Activated T-cell treated with anti-CD3 and anti-CD28 coated beads, Interleukin-2, amount 50 U/mL, for 1 hour (primary cell): ENCODE measurements at regions not wholly inside any gene's neighbourhood (a gene's known extent, or its start where the extent isn't known, plus 50 kb on each side); places are given as distances from the start of the nearest gene placed in this dataset.
"Not testable (repeated sequence)": the region's sequence is repeated elsewhere in the genome, so short reads cannot be mapped to it uniquely, and the experiment has no call there.

Experiments
- DNase-seq: peaks from one replicate; pipeline ENCODE4 v3.0.0-alpha.2; 2020

GRCh38 chr21:31530897-31531705 is 128.4 kb upstream of the SOD1 start:
- DNase-seq = no peak

GRCh38 chr21:31530364-31530763 is 129.1 kb upstream of the SOD1 start:
- no peak for DNase-seq

- no peak for DNase-seq
Measured at GRCh38 chr21:31529406-31529805, 130.1 kb upstream of the SOD1 start.

DNA sequence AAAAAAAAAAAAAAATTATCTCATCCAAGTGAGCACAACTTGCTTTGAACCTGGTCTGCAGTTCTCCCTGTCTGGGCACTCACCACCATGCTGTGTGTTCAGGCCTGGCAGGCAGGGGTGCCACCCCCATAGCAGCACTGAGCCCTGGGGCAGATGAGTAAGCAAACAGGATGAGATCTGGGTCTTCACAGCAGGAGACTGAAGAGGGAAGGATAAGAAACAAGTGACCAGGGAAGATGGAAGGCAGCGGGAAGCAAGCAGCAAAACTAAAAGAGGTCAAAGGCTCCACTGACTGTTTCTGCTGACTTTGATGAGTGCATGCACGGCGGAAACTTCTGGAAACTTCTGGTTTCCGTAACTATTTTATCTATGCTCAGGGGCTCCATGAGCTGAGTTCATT is 133.5 kb upstream of the SOD1 start:
- DNase-seq = no peak

GRCh38 chr21:31524140-31524539 is 135.4 kb upstream of the SOD1 start:
- no peak for DNase-seq

DNA sequence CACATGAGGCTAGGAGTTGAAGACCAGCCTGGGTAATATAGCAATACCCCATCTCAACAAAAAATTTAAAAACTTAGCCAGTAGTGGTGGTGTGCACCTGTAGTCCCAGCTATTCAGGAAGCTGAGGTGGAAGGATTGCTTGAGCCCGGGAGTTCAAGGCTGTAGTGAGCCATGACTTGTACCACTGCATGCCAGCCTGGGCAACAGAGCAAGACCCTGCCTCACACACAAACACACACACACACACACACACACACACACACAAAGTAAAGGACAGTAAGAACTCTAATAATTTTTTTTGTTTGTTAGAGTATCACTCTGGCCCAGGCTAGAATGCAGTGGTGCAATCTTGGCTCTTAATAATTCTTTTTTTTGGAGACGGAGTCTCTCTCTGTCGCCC is 138.0 kb upstream of the SOD1 start:
- no peak for DNase-seq

GRCh38 chr21:31520561-31521098 is 138.9 kb upstream of the SOD1 start:
- DNase-seq = no peak

DNA sequence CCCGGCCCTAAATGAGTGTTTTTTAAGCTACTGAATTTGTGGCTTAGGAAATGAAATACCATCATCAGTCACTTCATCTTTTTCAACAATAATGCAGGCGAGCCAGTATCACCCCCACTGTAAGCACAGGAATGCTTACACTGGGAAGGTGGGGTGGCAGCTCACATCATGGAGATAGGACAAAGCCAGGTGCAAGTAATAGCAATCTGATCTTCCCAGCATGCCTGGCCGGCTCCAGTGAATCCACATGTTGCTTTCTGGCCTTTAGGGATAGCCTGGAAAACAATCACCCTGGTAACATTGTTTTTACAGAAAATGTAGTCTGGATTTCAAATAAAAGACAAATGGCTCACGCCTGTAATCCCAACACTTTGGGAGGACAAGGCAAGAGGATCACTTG is 140.9 kb upstream of the SOD1 start:
- no peak for DNase-seq

DNA sequence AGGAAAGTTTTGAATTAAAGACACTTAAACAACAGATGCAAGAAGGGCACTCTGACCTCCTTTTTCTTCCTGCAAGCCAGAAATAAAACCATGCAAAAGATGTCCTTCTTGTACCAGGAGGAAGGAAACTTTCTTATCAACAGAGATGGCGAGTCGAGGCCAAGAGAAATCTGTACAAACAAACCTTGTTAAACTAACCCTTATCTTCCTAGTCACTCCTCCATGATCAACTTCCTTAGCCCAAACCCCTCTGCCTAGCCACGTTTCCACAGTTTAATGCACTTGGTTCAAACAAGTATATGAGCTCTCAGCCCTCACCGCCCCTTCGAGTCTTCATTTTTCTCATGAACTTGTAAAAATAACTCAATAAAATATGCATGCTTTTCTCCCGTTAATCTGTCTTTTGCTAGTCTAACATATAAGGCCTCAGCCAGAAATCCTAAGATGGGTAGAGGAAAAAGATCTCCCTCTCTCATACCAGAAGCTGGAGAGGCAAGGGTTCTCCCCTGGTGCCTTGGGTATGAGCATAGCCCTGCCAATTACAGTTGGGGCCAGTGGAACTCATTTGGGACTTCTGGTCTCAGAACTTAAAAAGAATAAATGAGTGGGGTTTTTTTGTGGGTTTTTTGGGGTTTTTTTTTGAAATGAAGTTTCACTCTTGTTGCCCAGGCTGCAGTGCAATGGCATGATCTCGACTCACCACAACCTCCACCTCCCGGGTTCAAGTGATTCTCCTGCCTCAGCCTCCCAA is 141.7 kb upstream of the SOD1 start:
- no peak for DNase-seq

GRCh38 chr21:31515253-31515652 is 144.2 kb upstream of the SOD1 start:
- no peak for DNase-seq

DNA sequence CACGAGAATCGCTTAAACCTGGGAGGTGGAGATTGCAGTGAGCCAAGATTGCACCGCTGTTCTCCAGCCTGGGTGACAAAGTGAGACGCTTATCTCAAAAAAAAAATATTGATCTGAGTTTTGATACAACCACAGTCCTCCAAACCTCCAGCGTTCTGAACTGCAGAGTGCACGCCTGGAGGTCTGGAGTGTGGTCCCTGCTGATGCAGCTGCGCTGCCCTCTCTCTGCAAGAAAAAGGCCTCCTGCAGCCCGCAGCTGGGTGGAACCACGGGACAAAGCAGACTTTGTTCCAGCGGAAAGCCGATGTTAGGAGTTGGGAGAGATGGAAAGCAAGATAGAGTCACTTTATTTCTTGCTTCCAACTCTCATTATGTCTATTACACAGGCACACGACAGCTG is 144.9 kb upstream of the SOD1 start:
- no peak for DNase-seq

DNA sequence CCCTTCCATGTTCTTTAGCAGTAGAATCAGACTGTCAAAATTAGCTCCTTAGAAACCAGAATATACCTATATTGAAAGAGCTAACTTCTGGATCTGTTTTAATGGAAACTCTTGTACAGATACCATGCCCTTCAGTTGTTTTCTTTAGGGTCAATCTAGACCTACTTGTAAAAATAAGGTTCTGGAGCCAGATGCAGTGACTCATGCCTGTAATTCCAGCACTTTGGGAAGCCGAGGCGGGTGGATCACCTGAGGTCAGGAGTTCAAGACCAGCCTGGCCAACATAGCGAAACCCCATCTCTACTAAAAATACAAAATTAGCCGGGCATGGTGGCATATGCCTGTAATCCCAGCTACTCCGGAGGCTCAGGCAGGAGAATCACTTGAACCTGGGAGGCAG is 146.0 kb upstream of the SOD1 start:
- not testable (repeated sequence) for DNase-seq

DNA sequence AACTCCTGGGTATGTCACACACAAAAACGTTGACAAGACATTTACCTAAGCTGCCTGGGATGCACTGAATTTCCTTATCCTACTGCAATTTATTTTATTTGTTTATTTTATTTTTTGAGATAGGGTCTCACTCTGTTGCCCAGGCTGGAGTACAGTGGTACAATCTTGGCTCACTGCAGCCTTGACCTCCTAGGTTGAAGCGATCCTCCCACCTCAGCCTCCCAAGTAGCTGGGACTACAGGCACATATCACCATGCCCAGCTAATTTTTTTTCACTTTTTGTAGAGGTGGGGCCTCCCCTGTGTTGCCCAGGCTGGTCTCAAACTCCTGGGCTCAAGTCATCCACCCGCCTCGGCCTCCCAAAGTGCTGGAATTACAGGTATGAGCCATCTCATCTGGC is 147.5 kb upstream of the SOD1 start:
- not testable (repeated sequence) for DNase-seq

GRCh38 chr21:31511258-31511657 is 148.2 kb upstream of the SOD1 start:
- DNase-seq = no peak

GRCh38 chr21:31509194-31510017 is 150.1 kb upstream of the SOD1 start:
- peak; percentile 71 for DNase-seq

GRCh38 chr21:31505975-31506374 is 153.5 kb upstream of the SOD1 start:
- no peak for DNase-seq

DNA sequence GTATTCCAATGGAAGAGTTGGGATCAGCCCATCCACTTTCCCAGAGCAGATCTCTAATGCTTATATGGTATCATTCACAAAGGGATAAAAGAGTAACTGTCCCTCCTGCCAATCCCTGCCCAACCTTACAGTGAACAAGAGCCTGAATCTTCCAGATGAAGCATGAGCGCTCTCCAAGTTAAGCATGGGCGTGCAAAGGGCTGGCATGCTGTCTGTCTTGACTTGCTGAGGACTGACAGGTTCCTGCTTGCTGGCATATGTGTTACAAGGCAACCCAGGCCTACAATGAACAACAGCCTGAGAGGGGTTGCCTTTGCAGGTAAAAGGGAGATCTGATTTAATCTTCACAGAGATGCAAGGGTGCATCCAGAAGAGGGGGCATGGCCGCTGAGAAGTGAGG is 155.6 kb upstream of the SOD1 start:
- no peak for DNase-seq

GRCh38 chr21:31503467-31503866 is 156.0 kb upstream of the SOD1 start:
- DNase-seq = no peak

- no peak for DNase-seq
Measured at GRCh38 chr21:31502537-31503143, 156.9 kb upstream of the SOD1 start.

DNA sequence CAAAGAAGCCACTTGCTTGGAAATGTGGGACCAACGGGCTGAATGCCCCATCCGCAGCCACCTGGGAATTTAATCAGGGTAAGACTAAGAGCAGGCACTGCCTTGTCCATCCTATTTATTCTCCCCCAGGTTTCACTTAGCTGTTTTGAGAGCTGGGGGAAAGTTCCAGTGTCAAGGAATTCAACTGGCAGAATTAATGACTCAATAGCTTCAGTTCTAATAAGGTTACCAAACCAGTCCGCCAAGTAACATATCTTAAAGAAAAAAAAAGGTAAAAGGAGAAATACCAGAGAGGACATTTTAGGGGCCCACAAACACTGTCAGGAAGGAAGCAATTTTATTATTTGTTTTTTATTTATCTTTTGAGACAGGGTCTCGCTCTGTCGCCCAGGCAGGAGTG is 157.6 kb upstream of the SOD1 start:
- no peak for DNase-seq

DNA sequence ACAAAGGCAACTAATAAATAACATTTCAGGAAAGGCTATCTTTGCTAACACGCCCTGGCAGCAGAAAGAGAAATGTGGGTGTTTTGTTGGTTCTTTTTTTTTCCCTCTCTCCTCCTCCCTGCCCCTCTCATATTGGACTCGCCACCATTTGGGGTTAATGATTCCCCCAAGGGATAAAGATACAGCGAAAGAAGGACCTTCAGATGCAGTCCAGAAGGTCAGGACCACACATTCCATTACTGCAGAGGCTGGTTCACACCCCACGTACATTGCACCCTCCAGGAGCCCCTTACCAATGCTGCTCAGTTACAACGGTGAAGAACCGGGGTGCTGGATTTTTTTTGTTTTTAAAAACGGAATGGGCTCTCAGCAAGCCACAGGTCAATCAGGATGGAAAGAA is 156.9 kb upstream of the TIAM1 start:
- no peak for DNase-seq

- DNase-seq = no peak
Measured at GRCh38 chr21:31500071-31500470, 156.0 kb upstream of the TIAM1 start.

- DNase-seq = no peak
Measured at GRCh38 chr21:31498985-31499384, 154.9 kb upstream of the TIAM1 start.
